ENCODE measurements at regions not wholly inside any gene's neighbourhood (a gene's known extent, or its start where the extent isn't known, plus 50 kb on each side); places are given as distances from the start of the nearest gene placed in this dataset.

DNA sequence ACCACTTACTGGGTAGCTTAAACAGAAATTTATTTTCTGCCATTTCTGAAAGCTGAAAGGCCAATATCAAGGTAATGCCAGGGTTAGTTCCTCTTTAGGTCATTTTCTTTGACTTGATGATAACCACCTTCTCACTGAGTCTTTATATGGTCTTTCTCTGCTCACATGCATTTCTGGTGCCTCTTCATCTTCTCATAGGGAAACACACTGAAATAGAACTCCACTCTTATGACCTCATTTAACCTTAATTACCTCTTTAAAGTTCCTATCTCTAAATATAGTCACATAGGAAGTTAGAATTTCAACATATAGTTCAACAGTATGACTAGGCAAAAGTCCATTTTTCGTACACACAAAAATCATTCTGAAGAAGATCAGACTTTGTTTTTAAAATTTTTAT lies 616.8 kb upstream of the VRK2 start:
- Mint-ChIP-seq H3K4me1 (ENCODE audit: low read depth, unreplicated experiment) (no peaks in the 10 kb centered on the region), H3K27ac (ENCODE audit: unreplicated experiment) (no peak overlapping the region), H3K4me3 (ENCODE audit: low read depth, unreplicated experiment) (no peak overlapping the region), H3K9me3 (ENCODE audit: low read depth, unreplicated experiment) (no peaks in the 10 kb centered on the region), H3K27me3 (ENCODE audit: unreplicated experiment) (no peaks in the 10 kb centered on the region), H3K36me3 (ENCODE audit: insufficient read depth, unreplicated experiment) (no peaks in the 10 kb centered on the region)
- CTCF ChIA-PET = no interaction called here
- no TSS peak for BruUV-seq (replicated peaks)
- TF ChIP-seq, protein P1, sequence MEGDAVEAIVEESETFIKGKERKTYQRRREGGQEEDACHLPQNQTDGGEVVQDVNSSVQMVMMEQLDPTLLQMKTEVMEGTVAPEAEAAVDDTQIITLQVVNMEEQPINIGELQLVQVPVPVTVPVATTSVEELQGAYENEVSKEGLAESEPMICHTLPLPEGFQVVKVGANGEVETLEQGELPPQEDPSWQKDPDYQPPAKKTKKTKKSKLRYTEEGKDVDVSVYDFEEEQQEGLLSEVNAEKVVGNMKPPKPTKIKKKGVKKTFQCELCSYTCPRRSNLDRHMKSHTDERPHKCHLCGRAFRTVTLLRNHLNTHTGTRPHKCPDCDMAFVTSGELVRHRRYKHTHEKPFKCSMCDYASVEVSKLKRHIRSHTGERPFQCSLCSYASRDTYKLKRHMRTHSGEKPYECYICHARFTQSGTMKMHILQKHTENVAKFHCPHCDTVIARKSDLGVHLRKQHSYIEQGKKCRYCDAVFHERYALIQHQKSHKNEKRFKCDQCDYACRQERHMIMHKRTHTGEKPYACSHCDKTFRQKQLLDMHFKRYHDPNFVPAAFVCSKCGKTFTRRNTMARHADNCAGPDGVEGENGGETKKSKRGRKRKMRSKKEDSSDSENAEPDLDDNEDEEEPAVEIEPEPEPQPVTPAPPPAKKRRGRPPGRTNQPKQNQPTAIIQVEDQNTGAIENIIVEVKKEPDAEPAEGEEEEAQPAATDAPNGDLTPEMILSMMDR (IDR thresholded peaks at IDR 0.05; ENCODE audit: unreplicated experiment) = no peak
- intact Hi-C loops (cut with micrococcal nuclease; ENCODE audit: unreplicated experiment) = no loop called here
- no peak for DNase-seq

DNA sequence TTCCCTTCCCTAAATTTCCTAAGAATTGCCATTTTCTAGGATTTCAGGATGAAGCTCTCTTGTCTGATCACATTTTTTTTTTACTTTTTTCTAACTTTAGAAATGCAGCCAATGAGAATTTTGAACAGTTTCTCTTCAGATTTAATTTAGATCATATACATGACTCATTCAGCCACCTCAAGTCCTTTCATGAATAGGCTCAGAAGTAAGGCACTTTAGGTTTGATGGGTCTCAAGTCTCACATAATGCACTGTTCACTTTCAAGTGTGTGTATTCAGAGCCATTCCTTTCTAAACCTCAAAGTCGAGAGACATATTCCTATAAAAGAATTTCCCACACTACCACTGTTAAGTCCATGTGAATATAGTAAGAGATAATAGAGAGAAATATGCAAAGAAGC lies 614.1 kb upstream of the VRK2 start:
- no peak for DNase-seq
- no TSS peak for BruUV-seq (replicated peaks)
- TF ChIP-seq, protein P1 (IDR thresholded peaks at IDR 0.05; ENCODE audit: unreplicated experiment) = no peak
- Mint-ChIP-seq H3K4me1 (ENCODE audit: low read depth, unreplicated experiment) (no peaks in the 10 kb centered on the region), H3K27me3 (ENCODE audit: unreplicated experiment) (no peaks in the 10 kb centered on the region), H3K4me3 (ENCODE audit: low read depth, unreplicated experiment) (no peak overlapping the region), H3K9me3 (ENCODE audit: low read depth, unreplicated experiment) (no peaks in the 10 kb centered on the region), H3K36me3 (ENCODE audit: insufficient read depth, unreplicated experiment) (no peaks in the 10 kb centered on the region), H3K27ac (ENCODE audit: unreplicated experiment) (no peak overlapping the region)
- CTCF ChIA-PET = no interaction called here
- intact Hi-C loops (cut with micrococcal nuclease; ENCODE audit: unreplicated experiment) = no loop called here

DNA sequence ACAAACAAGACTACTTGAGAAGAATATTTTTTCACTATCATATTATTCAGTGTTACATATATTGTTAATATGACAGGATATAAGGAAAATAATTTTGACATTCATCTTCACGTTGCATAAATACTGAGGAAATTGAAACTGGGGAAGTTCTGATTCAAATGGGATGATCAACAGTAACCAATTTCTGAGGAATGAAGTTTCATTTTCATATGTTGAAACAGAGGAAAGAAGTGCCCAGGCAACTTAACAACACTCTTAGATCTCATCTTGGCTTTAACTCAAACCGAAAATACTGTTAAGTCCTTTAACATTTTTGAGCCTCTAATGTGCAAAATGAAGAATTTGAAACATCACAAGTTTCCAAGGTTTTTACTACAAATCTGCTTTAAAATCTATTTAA lies 612.2 kb upstream of the VRK2 start:
- intact Hi-C loops (cut with micrococcal nuclease; ENCODE audit: unreplicated experiment) = no loop called here

DNA sequence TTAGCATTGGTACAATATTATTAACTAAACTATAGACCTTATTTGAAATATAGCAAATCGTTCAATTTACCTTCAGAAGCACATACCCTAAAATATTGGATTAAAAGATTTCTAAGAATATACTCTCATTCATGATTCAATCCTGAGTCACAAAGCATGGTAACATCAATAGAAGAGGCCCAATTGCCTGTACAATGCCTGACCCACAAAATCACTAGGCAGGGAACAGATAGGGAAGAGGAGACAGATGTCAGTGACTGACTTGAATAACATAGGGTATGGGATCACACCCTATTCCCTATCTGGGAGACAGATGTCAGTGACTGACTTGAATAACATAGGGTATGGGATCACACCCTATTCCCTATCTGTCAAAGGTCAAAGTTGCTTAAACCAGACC lies 611.6 kb upstream of the VRK2 start:
- DNase-seq = no peak
- CTCF ChIA-PET = no interaction called here
- no peak overlapping the region for H3K27ac Mint-ChIP-seq (ENCODE audit: unreplicated experiment)
- H3K36me3 Mint-ChIP-seq (ENCODE audit: insufficient read depth, unreplicated experiment) = no peaks in the 10 kb centered on the region
- H3K4me1 Mint-ChIP-seq (ENCODE audit: low read depth, unreplicated experiment) = no peaks in the 10 kb centered on the region
- H3K4me3 Mint-ChIP-seq (ENCODE audit: low read depth, unreplicated experiment) = no peak overlapping the region
- intact Hi-C loops (cut with micrococcal nuclease; ENCODE audit: unreplicated experiment) = no loop called here
- H3K9me3 Mint-ChIP-seq (ENCODE audit: low read depth, unreplicated experiment) = no peaks in the 10 kb centered on the region
- no peaks in the 10 kb centered on the region for H3K27me3 Mint-ChIP-seq (ENCODE audit: unreplicated experiment)
- TF ChIP-seq, protein P1 (IDR thresholded peaks at IDR 0.05; ENCODE audit: unreplicated experiment) = no peak
- BruUV-seq (replicated peaks) = no TSS peak

More for the DNA sequence above, 612.2 kb upstream of the VRK2 start:
- H3K36me3 Mint-ChIP-seq (ENCODE audit: insufficient read depth, unreplicated experiment) = no peaks in the 10 kb centered on the region
- H3K4me1 Mint-ChIP-seq (ENCODE audit: low read depth, unreplicated experiment) = no peaks in the 10 kb centered on the region
- CTCF ChIA-PET = no interaction called here
- H3K4me3 Mint-ChIP-seq (ENCODE audit: low read depth, unreplicated experiment) = no peak overlapping the region
- no peaks in the 10 kb centered on the region for H3K9me3 Mint-ChIP-seq (ENCODE audit: low read depth, unreplicated experiment)
- no peak overlapping the region for H3K27ac Mint-ChIP-seq (ENCODE audit: unreplicated experiment)
- TF ChIP-seq, protein P1 (IDR thresholded peaks at IDR 0.05; ENCODE audit: unreplicated experiment) = no peak
- no TSS peak for BruUV-seq (replicated peaks)
- no peaks in the 10 kb centered on the region for H3K27me3 Mint-ChIP-seq (ENCODE audit: unreplicated experiment)
- no peak for DNase-seq

DNA sequence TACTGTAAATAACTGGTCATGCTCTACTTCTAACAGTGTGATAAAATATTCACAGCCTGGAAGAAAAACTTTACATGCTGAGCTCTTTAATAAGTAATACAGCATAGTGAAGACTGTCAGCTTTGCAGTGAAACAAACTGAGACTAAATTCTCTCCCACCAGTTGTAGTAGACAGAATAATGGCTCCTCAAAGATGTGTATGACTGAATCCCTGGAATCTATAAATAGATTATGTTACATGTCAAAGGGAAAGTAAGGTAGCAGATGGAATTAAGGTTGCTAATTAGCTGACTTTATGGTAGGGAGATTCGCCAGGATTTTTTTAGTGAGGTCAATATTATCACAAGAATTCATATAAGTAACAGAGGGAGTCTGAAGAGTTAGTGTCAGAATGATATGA lies 609.5 kb upstream of the VRK2 start:
- Mint-ChIP-seq H3K27ac (ENCODE audit: unreplicated experiment) (no peak overlapping the region), H3K9me3 (ENCODE audit: low read depth, unreplicated experiment) (no peaks in the 10 kb centered on the region), H3K4me3 (ENCODE audit: low read depth, unreplicated experiment) (no peak overlapping the region), H3K27me3 (ENCODE audit: unreplicated experiment) (no peaks in the 10 kb centered on the region), H3K4me1 (ENCODE audit: low read depth, unreplicated experiment) (no peaks in the 10 kb centered on the region), H3K36me3 (ENCODE audit: insufficient read depth, unreplicated experiment) (no peaks in the 10 kb centered on the region)
- TF ChIP-seq, protein P1 (IDR thresholded peaks at IDR 0.05; ENCODE audit: unreplicated experiment) = no peak
- CTCF ChIA-PET = no interaction called here
- DNase-seq = no peak
- intact Hi-C loops (cut with micrococcal nuclease; ENCODE audit: unreplicated experiment) = no loop called here
- no TSS peak for BruUV-seq (replicated peaks)

All from Calu3 (cell line).